BLaER1 treated with 17β-estradiol and CSF1 and Interleukin-3, amounts not matched to agents 10 nM and 100 nM (cell line): ENCODE measurements at regions not wholly inside any gene's neighbourhood (a gene's known extent, or its start where the extent isn't known, plus 50 kb on each side); places are given as distances from the start of the nearest gene placed in this dataset.

Experiments
- H3K27ac ChIP-seq, 11 experiments: shearing (Covaris generic); formaldehyde crosslinking; 2 replicates each; pipeline ENCODE4 v1.8.1; 2022
- H3K27me3 ChIP-seq, 11 experiments: shearing (Covaris generic); formaldehyde crosslinking; 2 replicates each; pipeline ENCODE4 v1.8.1; 2022
- H3K36me3 ChIP-seq, 11 experiments: shearing (Covaris generic); formaldehyde crosslinking; 2 replicates each; pipeline ENCODE4 v1.8.1; 2022
- H3K4me1 ChIP-seq, 10 experiments: shearing (Covaris generic); formaldehyde crosslinking; 2 replicates each; pipeline ENCODE4 v1.8.1; 2022
- H3K4me2 ChIP-seq, 11 experiments: shearing (Covaris generic); formaldehyde crosslinking; 2 replicates each; pipeline ENCODE4 v1.8.1; 2022
- H3K4me3 ChIP-seq, 10 experiments: shearing (Covaris generic); formaldehyde crosslinking; 2 replicates each; pipeline ENCODE4 v1.8.1; 2022
- H3K9ac ChIP-seq, 11 experiments: shearing (Covaris generic); formaldehyde crosslinking; 2 replicates each; pipeline ENCODE4 v1.8.1; 2022
- H3K9me3 ChIP-seq, 11 experiments: shearing (Covaris generic); formaldehyde crosslinking; replicated peaks in 1 of 11; 2 replicates each; pipeline ENCODE4 v1.8.1; 2022
- H4K20me1 ChIP-seq, 11 experiments: shearing (Covaris generic); formaldehyde crosslinking; 2 replicates each; pipeline ENCODE4 v1.8.1; 2022
- Cebpa-rat ChIP-seq, 11 experiments: shearing (Covaris generic); IDR thresholded peaks; 2 replicates each; pipeline ENCODE4 v1.8.1; 2022

- H3K27me3 ChIP-seq, result no peaks in the 10 kb centered on the region
- no peaks in the 10 kb centered on the region for H3K9me3 ChIP-seq
- TF ChIP-seq Cebpa-rat (IDR thresholded peaks at IDR 0.05), result no peak
- H3K4me3 ChIP-seq, result no peak overlapping the region; a peak in 1 of 20 replicates
- peak overlapping the region in 5 of 11 experiments; percentile 61 to 74 (median 73); a peak in 9 of 22 replicates for H3K27ac ChIP-seq
- H4K20me1 ChIP-seq, result no peaks in the 10 kb centered on the region
- H3K9ac ChIP-seq, result no peak overlapping the region
- H3K4me2 ChIP-seq, result peak overlapping the region; percentile 57 to 83 (median 70); a peak in 16 of 22 replicates
- peaks cover 14 to 28% (median 20%) of the 10 kb centered on the region in 10 experiments for H3K4me1 ChIP-seq
- H3K36me3 ChIP-seq, result no peaks in the 10 kb centered on the region
Observed at GRCh38 chr18:5059696-5060032, 137.4 kb downstream of the AKAIN1 start.

- H3K9ac ChIP-seq, result peak overlapping the region in 8 of 11 experiments; percentile 1 to 58 (median 28); a peak in 11 of 22 replicates
- no peaks in the 10 kb centered on the region for H3K9me3 ChIP-seq
- peak overlapping the region in 6 of 10 experiments; percentile 13 to 57 (median 34); a peak in 9 of 20 replicates for H3K4me3 ChIP-seq
- H4K20me1 ChIP-seq, result no peaks in the 10 kb centered on the region
- peak overlapping the region; percentile 15 to 74 (median 61); a peak in 21 of 22 replicates for H3K27ac ChIP-seq
- H3K36me3 ChIP-seq, result no peaks in the 10 kb centered on the region
- no peak for TF ChIP-seq Cebpa-rat (IDR thresholded peaks at IDR 0.05)
- H3K27me3 ChIP-seq, result no peaks in the 10 kb centered on the region
- peaks cover 14 to 28% (median 20%) of the 10 kb centered on the region in 10 experiments for H3K4me1 ChIP-seq
- peak overlapping the region; percentile 57 to 83 (median 70) for H3K4me2 ChIP-seq
Observed at GRCh38 chr18:5058768-5059695, 138.0 kb downstream of the AKAIN1 start.

- no peaks in the 10 kb centered on the region for H3K9me3 ChIP-seq
- no peaks in the 10 kb centered on the region for H3K36me3 ChIP-seq
- H4K20me1 ChIP-seq, result no peaks in the 10 kb centered on the region
- no peak for TF ChIP-seq Cebpa-rat (IDR thresholded peaks at IDR 0.05)
- peak overlapping the region in 9 of 11 experiments; percentile 57 to 83 (median 72); a peak in 17 of 22 replicates for H3K4me2 ChIP-seq
- no peaks in the 10 kb centered on the region for H3K27me3 ChIP-seq
- H3K9ac ChIP-seq, result peak overlapping the region in 3 of 11 experiments; percentile 20 to 28 (median 25); a peak in 2 of 22 replicates
- H3K27ac ChIP-seq, result peak overlapping the region in 2 of 11 experiments; percentile 73; a peak in 3 of 22 replicates
- H3K4me1 ChIP-seq, result peaks cover 14 to 28% (median 20%) of the 10 kb centered on the region in 10 experiments
- peak overlapping the region in 3 of 10 experiments; percentile 20 to 45 (median 34); a peak in 4 of 20 replicates for H3K4me3 ChIP-seq
Observed at GRCh38 chr18:5057386-5058348, 139.4 kb downstream of the AKAIN1 start.

GRCh38 chr18:5052491-5052890 is 144.6 kb downstream of the AKAIN1 start:
- Histone ChIP-seq H4K20me1 (no peaks in the 10 kb centered on the region), H3K36me3 (no peaks in the 10 kb centered on the region), H3K27me3 (no peaks in the 10 kb centered on the region), H3K9ac (no peak overlapping the region), H3K9me3 (peaks cover 0 to 17% (median 12%) of the 10 kb centered on the region in 11 experiments; a peak in 13 of 22 replicates), H3K4me3 (no peak overlapping the region), H3K4me2 (no peak overlapping the region), H3K27ac (no peak overlapping the region), H3K4me1 (peaks cover 0 to 7% (median 3%) of the 10 kb centered on the region in 10 experiments; a peak in 8 of 20 replicates)
- no peak for TF ChIP-seq Cebpa-rat (IDR thresholded peaks at IDR 0.05)

GRCh38 chr18:5051207-5051606 is 145.8 kb downstream of the AKAIN1 start:
- no peaks in the 10 kb centered on the region for H3K36me3 ChIP-seq
- TF ChIP-seq Cebpa-rat (IDR thresholded peaks at IDR 0.05), result no peak
- H4K20me1 ChIP-seq, result no peaks in the 10 kb centered on the region
- no peak overlapping the region for H3K4me2 ChIP-seq
- H3K27me3 ChIP-seq, result no peaks in the 10 kb centered on the region
- peaks cover 0 to 21% (median 15%) of the 10 kb centered on the region in 11 experiments; a peak in 13 of 22 replicates for H3K9me3 ChIP-seq
- H3K4me1 ChIP-seq, result no peaks in the 10 kb centered on the region
- H3K27ac ChIP-seq, result no peak overlapping the region
- H3K9ac ChIP-seq, result no peak overlapping the region
- H3K4me3 ChIP-seq, result no peak overlapping the region

GRCh38 chr18:5049124-5049523 is 147.9 kb downstream of the AKAIN1 start:
- Histone ChIP-seq H3K4me1 (no peaks in the 10 kb centered on the region), H3K27ac (no peak overlapping the region)

GRCh38 chr18:5040476-5040875 is 156.6 kb downstream of the AKAIN1 start:
- no peak overlapping the region for H3K27ac ChIP-seq
- H3K27me3 ChIP-seq, result no peaks in the 10 kb centered on the region
- peaks cover 0 to 5% (median 3%) of the 10 kb centered on the region in 11 experiments; a peak in 8 of 22 replicates for H3K9me3 ChIP-seq
- no peak overlapping the region for H3K9ac ChIP-seq
- H4K20me1 ChIP-seq, result no peaks in the 10 kb centered on the region; a peak in 1 of 22 replicates
- H3K36me3 ChIP-seq, result no peaks in the 10 kb centered on the region
- TF ChIP-seq Cebpa-rat (IDR thresholded peaks at IDR 0.05), result no peak
- no peak overlapping the region for H3K4me3 ChIP-seq
- H3K4me1 ChIP-seq, result no peaks in the 10 kb centered on the region
- no peak overlapping the region for H3K4me2 ChIP-seq

More at GRCh38 chr18:5049124-5049523, 147.9 kb downstream of the AKAIN1 start:
- Histone ChIP-seq H3K4me3 (no peak overlapping the region), H3K4me2 (no peak overlapping the region), H3K36me3 (no peaks in the 10 kb centered on the region), H3K9ac (no peak overlapping the region), H3K9me3 (peaks cover 0 to 23% (median 15%) of the 10 kb centered on the region in 11 experiments; a peak in 13 of 22 replicates), H3K27me3 (no peaks in the 10 kb centered on the region), H4K20me1 (no peaks in the 10 kb centered on the region)
- TF ChIP-seq Cebpa-rat (IDR thresholded peaks at IDR 0.05), result no peak

GRCh38 chr18:5036523-5036922 is 160.5 kb downstream of the AKAIN1 start:
- no peak overlapping the region for H3K4me3 ChIP-seq

More at GRCh38 chr18:5036523-5036922, 160.5 kb downstream of the AKAIN1 start:
- no peak overlapping the region for H3K4me2 ChIP-seq
- H3K36me3 ChIP-seq, result no peaks in the 10 kb centered on the region
- no peaks in the 10 kb centered on the region for H3K27me3 ChIP-seq
- TF ChIP-seq Cebpa-rat (IDR thresholded peaks at IDR 0.05), result no peak
- H3K4me1 ChIP-seq, result no peaks in the 10 kb centered on the region
- H3K9ac ChIP-seq, result no peak overlapping the region
- H3K9me3 ChIP-seq, result peaks cover 13 to 31% (median 23%) of the 10 kb centered on the region in 11 experiments; a peak in 20 of 22 replicates
- no peaks in the 10 kb centered on the region; a peak in 1 of 22 replicates for H4K20me1 ChIP-seq
- no peak overlapping the region for H3K27ac ChIP-seq
